ENCODE measurements at regions not wholly inside any gene's neighbourhood (a gene's known extent, or its start where the extent isn't known, plus 50 kb on each side); places are given as distances from the start of the nearest gene placed in this dataset.

DNA sequence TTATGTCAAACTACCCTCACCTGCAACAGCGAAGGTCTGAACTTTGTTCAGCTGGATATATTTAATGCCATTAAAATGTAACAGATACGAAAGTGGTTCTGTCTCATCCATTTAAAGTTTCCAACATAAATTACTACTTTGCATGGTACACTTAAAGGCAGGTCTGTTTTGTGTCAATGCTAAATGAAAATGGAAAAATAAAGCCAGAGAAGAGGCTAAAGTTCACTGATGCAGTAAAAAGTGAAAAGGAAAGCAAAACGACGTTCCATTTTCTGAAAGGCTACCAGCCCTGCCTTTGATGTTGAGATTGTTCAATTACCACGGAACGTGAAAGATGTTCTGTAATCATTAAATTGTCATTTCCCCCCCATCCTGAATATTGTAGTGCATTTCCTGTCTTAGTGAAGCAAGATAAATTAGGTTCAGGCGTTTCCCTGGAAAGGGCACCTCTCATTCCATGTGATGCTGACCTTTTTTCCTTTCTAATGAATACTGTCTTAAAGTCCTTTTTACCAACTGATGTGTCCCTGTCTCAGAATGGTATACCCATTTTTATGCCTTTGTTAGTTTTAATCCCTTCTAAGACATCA lies 334.7 kb upstream of the JAG1 start:
- TF ChIP-seq ZNF232 (CRISPR knock-in tag; IDR thresholded peaks at IDR 0.05) (no peak), ZNF423 (CRISPR knock-in tag; IDR thresholded peaks at IDR 0.05) (no peak), CREM (CRISPR knock-in tag; IDR thresholded peaks at IDR 0.05) (no peak), FOXK1 (CRISPR knock-in tag; IDR thresholded peaks at IDR 0.05) (no peak), NR1H2 (CRISPR knock-in tag; IDR thresholded peaks at IDR 0.05) (no peak), TEAD1 (CRISPR knock-in tag; IDR thresholded peaks at IDR 0.05) (no peak), ETV6 (CRISPR knock-in tag; IDR thresholded peaks at IDR 0.05) (no peak), ZNF317 (CRISPR knock-in tag; IDR thresholded peaks at IDR 0.05; ENCODE audit: borderline replicate concordance, low read depth) (no peak), NFE2L1 (CRISPR knock-in tag; IDR thresholded peaks at IDR 0.05) (no peak)
- TF ChIP-seq, protein P1, sequence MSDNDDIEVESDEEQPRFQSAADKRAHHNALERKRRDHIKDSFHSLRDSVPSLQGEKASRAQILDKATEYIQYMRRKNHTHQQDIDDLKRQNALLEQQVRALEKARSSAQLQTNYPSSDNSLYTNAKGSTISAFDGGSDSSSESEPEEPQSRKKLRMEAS (CRISPR knock-in tag; IDR thresholded peaks at IDR 0.05): no peak
- TF ChIP-seq, protein P2, sequence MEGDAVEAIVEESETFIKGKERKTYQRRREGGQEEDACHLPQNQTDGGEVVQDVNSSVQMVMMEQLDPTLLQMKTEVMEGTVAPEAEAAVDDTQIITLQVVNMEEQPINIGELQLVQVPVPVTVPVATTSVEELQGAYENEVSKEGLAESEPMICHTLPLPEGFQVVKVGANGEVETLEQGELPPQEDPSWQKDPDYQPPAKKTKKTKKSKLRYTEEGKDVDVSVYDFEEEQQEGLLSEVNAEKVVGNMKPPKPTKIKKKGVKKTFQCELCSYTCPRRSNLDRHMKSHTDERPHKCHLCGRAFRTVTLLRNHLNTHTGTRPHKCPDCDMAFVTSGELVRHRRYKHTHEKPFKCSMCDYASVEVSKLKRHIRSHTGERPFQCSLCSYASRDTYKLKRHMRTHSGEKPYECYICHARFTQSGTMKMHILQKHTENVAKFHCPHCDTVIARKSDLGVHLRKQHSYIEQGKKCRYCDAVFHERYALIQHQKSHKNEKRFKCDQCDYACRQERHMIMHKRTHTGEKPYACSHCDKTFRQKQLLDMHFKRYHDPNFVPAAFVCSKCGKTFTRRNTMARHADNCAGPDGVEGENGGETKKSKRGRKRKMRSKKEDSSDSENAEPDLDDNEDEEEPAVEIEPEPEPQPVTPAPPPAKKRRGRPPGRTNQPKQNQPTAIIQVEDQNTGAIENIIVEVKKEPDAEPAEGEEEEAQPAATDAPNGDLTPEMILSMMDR (IDR thresholded peaks at IDR 0.05): no peak
- TF ChIP-seq, protein P3, sequence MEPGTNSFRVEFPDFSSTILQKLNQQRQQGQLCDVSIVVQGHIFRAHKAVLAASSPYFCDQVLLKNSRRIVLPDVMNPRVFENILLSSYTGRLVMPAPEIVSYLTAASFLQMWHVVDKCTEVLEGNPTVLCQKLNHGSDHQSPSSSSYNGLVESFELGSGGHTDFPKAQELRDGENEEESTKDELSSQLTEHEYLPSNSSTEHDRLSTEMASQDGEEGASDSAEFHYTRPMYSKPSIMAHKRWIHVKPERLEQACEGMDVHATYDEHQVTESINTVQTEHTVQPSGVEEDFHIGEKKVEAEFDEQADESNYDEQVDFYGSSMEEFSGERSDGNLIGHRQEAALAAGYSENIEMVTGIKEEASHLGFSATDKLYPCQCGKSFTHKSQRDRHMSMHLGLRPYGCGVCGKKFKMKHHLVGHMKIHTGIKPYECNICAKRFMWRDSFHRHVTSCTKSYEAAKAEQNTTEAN (CRISPR knock-in tag; IDR thresholded peaks at IDR 0.05): no peak
- TF ChIP-seq, protein P4, sequence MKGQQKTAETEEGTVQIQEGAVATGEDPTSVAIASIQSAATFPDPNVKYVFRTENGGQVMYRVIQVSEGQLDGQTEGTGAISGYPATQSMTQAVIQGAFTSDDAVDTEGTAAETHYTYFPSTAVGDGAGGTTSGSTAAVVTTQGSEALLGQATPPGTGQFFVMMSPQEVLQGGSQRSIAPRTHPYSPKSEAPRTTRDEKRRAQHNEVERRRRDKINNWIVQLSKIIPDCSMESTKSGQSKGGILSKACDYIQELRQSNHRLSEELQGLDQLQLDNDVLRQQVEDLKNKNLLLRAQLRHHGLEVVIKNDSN (CRISPR knock-in tag; IDR thresholded peaks at IDR 0.05): no peak
- TF ChIP-seq, protein P5, sequence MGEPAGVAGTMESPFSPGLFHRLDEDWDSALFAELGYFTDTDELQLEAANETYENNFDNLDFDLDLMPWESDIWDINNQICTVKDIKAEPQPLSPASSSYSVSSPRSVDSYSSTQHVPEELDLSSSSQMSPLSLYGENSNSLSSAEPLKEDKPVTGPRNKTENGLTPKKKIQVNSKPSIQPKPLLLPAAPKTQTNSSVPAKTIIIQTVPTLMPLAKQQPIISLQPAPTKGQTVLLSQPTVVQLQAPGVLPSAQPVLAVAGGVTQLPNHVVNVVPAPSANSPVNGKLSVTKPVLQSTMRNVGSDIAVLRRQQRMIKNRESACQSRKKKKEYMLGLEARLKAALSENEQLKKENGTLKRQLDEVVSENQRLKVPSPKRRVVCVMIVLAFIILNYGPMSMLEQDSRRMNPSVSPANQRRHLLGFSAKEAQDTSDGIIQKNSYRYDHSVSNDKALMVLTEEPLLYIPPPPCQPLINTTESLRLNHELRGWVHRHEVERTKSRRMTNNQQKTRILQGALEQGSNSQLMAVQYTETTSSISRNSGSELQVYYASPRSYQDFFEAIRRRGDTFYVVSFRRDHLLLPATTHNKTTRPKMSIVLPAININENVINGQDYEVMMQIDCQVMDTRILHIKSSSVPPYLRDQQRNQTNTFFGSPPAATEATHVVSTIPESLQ (CRISPR knock-in tag; IDR thresholded peaks at IDR 0.05): no peak
